Neutrophil (primary cell): ENCODE measurements at regions not wholly inside any gene's neighbourhood (a gene's known extent, or its start where the extent isn't known, plus 50 kb on each side); places are given as distances from the start of the nearest gene placed in this dataset.

ENCODE experiments used
- H3K27ac ChIP-seq: fragments of 200-600 bp; sonication (generic); 2 replicates; pipeline ENCODE4 v1.5.1; 2016; ENCODE audit warnings: mild to moderate bottlenecking, moderate library complexity
- H3K27me3 ChIP-seq: fragments of 200-600 bp; sonication (generic); 2 replicates; pipeline ENCODE4 v1.6.0; 2016; ENCODE audit warnings: mild to moderate bottlenecking
- H3K36me3 ChIP-seq: fragments of 200-600 bp; sonication (generic); 2 replicates; pipeline ENCODE4 v1.5.1; 2017
- H3K4me1 ChIP-seq, 2 experiments: fragments of 200-600 bp in 1 of 2; sonication (generic) in 1 of 2; 1 replicate in 1 of 2; 2 replicates in 1 of 2; pipeline versions ENCODE4 v1.5.1 to v1.6.1; 2013 to 2016; ENCODE audit warnings: low read depth in 1 of 2, low read length in 1 of 2, mild to moderate bottlenecking in 1 of 2, moderate library complexity in 1 of 2; ENCODE audit not compliant: control insufficient read depth in 1 of 2, insufficient read depth in 1 of 2
- H3K4me3 ChIP-seq, 2 experiments: fragments of 200-600 bp in 1 of 2; sonication (generic) in 1 of 2; 1 replicate in 1 of 2; 2 replicates in 1 of 2; pipeline ENCODE4 v1.5.1; 2013 to 2016; ENCODE audit warnings: low read depth in 1 of 2, low read length in 1 of 2, mild to moderate bottlenecking in 1 of 2, moderate library complexity in 1 of 2
- H3K9me3 ChIP-seq: fragments of 200-600 bp; sonication (generic); 2 replicates; pipeline ENCODE4 v1.5.1; 2016
- CTCF ChIP-seq: fragments of 200-600 bp; sonication (generic); IDR thresholded peaks from 2 replicates; pipeline ENCODE4 v1.5.1; 2016; ENCODE audit warnings: antibody characterized with exemption

DNA sequence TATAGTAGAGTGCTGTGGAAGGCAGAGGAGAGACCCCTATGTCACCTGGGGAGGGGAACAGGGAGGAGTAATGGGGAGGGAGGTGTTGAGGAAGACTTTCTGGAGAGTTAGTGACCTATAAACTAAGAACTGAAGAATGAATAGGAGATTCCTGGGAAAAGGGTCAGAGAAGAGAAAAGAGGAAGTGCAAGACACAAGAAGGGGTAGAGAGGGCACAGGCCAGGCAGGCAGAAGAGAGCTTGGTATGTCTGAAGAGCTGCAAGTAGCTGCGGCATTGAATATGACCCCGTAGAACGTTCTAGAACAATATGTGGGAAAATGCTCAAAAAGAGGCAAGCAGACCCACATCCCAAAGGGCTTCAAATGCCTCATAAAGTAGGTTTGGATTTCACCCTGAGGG is 361.2 kb downstream of the PRDM2 start:
- no peak overlapping the region for H3K27ac ChIP-seq
- no peaks in the 10 kb centered on the region for H3K4me1 ChIP-seq
- H3K36me3 ChIP-seq = no peaks in the 10 kb centered on the region
- H3K27me3 ChIP-seq = no peaks in the 10 kb centered on the region
- H3K4me3 ChIP-seq = no peak overlapping the region
- H3K9me3 ChIP-seq = no peaks in the 10 kb centered on the region
- TF ChIP-seq CTCF = no peak

GRCh38 chr1:14061722-14062121 is 361.7 kb downstream of the PRDM2 start:
- TF ChIP-seq CTCF = no peak
- H3K27me3 ChIP-seq = no peaks in the 10 kb centered on the region
- H3K27ac ChIP-seq = no peak overlapping the region
- H3K4me3 ChIP-seq = no peak overlapping the region
- H3K36me3 ChIP-seq = no peaks in the 10 kb centered on the region
- H3K9me3 ChIP-seq = no peaks in the 10 kb centered on the region
- H3K4me1 ChIP-seq = no peaks in the 10 kb centered on the region

- Histone ChIP-seq H3K36me3 (no peaks in the 10 kb centered on the region), H3K4me3 (no peak overlapping the region), H3K27ac (no peak overlapping the region), H3K27me3 (no peaks in the 10 kb centered on the region), H3K9me3 (no peaks in the 10 kb centered on the region), H3K4me1 (no peaks in the 10 kb centered on the region)
- TF ChIP-seq CTCF = no peak
Observed at GRCh38 chr1:14062669-14063068, 362.7 kb downstream of the PRDM2 start.

GRCh38 chr1:14064649-14065442 is 364.9 kb downstream of the PRDM2 start:
- Histone ChIP-seq H3K9me3 (no peaks in the 10 kb centered on the region), H3K36me3 (no peaks in the 10 kb centered on the region)
- TF ChIP-seq CTCF = no peak

DNA sequence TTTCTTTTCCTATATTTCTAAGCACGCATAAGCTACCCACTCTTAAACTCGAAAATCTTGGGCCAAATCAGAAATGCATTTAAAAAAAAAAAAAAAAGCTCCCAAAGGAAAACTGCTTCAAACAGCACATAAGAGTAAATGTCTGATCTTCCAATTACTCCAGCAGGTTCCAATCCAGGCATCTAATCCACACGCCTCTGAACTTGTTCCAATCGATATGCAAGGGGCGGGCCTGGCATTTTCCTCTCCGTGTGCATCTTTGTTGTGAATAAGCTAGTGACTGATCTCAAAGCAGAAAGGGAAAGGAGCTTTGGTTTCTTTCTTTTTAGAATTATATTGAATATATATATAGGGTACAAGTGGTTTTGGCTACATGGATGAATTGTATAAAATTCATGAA is 365.5 kb downstream of the PRDM2 start:
- no peaks in the 10 kb centered on the region for H3K36me3 ChIP-seq
- H3K9me3 ChIP-seq = no peaks in the 10 kb centered on the region
- no peaks in the 10 kb centered on the region for H3K27me3 ChIP-seq
- H3K27ac ChIP-seq = no peak overlapping the region
- H3K4me3 ChIP-seq = no peak overlapping the region
- no peak for TF ChIP-seq CTCF
- H3K4me1 ChIP-seq = no peaks in the 10 kb centered on the region

More at GRCh38 chr1:14064649-14065442, 364.9 kb downstream of the PRDM2 start:
- H3K4me3 ChIP-seq = no peak overlapping the region
- no peaks in the 10 kb centered on the region for H3K27me3 ChIP-seq
- H3K4me1 ChIP-seq = no peaks in the 10 kb centered on the region
- no peak overlapping the region for H3K27ac ChIP-seq
